ENCODE measurements at regions not wholly inside any gene's neighbourhood (a gene's known extent, or its start where the extent isn't known, plus 50 kb on each side); places are given as distances from the start of the nearest gene placed in this dataset.
"Not testable (repeated sequence)": the region's sequence is repeated elsewhere in the genome, so short reads cannot be mapped to it uniquely, and the experiment has no call there.

DNA sequence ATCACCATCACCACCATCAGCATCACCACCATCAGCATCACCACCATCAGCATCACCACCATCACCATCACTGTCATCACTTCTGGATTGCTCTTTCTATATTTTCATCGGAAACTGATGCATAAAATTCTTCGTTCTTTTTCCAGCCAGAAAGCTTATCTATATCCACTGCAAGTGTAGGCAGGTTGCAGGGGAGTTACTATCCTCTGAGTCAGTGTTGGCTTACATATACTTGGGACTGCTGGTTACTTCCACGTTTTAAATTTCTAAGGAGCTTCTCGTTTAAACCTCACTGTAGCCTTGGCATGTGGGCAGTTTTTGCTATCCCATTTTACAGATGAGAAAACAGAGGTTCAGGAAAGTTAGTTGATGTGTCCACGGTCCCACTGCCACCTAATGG is 66.1 kb downstream of the FOXL3 start:
- intact Hi-C loops (cut with micrococcal nuclease), result no loop called here

DNA sequence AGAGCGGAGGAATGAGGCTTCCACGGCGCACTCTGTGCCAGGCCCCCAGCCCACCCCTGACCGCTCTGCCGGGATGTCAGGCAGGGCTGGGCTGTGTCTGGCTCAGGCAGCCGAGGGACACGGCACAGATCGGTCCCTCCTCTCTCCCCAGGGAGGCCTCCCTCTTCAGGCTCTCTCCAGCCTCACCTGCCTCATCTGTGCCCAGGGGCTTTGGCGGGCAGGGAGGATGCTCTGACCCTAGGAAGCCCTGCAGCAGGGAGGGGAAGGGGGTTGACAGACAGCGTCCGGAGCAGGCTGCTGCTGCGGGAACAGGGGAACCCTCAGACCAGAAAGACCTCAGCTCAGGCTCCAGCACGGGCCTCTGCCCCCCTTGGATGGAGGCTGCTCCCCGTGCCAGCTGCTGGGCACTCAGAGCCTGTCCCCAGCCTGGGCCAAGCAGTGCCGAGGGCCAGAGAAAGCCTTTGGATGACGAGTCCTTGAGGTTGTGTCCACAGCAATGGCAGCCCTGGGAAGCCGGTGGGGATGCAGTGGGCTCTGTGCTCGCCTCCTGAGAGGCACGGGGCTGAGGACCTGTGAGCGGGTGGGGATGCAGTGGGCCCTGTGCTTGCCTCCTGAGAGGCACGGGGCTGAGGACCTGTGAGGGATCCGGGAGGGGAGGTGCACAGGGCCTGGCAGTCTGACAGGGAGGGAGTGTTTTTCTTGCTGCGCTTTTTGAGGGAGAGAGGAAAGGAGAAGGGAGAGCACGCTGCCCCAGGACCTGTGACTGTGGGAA is 66.9 kb downstream of the FOXL3 start:
- intact Hi-C loops (cut with micrococcal nuclease), result no loop called here

DNA sequence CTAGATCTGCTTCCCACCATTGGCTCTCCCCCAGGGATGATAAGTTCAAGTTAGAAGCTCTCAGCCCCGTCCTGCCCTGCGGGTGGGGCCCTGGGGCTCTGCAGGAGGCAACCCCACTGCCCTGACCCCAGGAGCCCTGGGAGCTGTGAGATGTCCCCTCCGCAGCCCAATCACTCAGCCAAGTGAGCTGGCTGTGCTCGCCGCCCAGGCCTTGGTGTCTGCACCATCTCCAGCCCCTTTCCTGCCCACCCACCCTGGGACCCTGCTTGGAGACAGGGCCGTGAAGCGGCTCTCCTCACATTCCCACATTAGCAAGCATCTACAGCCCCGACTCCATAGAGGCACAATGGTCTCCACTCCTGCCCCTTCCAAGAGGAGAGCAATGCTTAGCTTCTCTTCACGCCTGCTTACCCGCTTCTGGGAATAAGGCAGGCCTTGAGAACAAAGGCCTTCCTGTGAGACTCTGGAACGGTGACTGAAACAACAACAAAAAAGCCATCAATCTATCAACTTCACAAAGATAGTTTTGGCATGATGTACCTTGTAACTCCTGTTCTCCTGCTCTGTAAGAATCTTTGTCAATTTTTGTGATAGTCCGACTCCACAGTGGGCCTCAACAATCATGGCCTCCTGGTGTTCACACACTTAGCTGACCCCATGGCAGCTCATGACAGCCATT is 67.7 kb downstream of the FOXL3 start:
- intact Hi-C loops (cut with micrococcal nuclease), result no loop called here

DNA sequence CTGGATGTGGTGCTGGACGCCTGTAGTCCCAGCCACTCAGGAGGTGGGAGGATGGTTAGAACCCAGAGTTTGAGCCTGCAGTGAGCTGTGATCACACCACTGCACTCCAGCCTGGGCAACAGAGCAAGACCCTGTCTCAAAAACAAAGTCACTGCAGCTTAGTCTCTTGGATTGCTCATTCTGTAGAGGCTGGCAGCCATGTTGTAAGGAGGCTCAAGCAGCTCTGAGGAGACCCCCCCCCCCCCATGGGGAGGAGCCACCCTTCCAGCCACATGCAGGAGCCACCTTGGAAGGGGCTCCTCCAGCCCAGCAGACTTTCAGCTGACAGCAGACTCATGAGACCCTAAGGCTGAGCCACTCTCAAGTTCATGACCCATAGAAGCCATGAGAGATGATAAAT is 68.4 kb downstream of the FOXL3 start:
- intact Hi-C loops (cut with micrococcal nuclease), result no loop called here

DNA sequence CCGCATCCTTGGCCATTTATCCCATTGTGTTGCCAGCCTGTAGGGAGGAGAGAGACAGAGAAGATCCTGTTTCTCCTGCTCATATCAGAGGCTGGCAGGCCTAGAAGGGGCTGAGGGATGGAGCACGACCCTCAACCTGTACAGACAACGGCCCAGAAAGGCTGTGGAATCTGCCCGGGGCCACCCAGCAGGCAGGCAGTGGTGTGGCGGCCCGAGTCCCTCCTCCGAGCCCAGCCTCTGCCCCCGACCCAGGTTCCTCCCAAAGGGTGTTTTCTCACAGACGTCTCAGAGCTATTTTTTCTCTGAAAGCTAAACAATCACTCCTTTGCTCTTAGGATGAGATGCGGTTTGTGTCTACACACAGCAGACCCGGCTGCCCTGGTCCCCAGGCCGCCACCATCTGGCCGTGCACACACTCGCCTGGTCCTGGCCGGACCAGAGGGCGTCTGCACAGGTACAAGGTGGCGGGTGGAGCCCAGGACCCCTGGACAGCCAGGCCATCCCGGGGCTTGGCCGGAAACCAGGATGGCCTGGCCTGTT is 69.3 kb downstream of the FOXL3 start:
- intact Hi-C loops (cut with micrococcal nuclease), result no loop called here

DNA sequence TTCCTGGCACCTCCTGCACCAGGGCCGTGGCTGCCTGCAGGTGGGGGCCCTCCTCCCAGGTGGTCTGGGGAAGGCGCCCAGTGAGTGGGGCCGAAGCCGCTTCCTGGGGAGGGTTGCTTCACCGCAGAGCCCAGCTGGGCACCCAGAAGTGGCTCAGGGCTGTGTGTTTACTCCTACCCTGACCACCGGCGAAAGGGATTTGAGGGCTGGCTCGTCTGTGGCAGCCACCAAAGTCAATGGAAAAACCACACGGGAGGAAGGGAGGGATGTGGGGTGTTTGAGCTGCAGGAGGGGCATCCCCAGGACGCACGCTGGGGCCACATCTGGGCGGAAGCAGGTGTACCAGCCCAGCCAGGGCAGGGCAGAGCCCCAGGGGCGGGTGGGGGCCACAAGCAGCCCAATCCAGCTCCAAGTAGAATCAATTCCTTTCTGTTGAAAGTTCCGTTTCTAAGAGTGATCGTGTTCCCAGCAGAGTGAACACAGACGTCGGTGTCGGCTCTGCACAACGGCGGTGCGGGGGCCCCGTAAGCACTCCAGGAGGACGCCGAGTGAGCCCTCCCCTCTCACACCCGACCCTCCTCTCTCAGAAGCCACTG is 69.9 kb downstream of the FOXL3 start:
- intact Hi-C loops (cut with micrococcal nuclease), result no loop called here

DNA sequence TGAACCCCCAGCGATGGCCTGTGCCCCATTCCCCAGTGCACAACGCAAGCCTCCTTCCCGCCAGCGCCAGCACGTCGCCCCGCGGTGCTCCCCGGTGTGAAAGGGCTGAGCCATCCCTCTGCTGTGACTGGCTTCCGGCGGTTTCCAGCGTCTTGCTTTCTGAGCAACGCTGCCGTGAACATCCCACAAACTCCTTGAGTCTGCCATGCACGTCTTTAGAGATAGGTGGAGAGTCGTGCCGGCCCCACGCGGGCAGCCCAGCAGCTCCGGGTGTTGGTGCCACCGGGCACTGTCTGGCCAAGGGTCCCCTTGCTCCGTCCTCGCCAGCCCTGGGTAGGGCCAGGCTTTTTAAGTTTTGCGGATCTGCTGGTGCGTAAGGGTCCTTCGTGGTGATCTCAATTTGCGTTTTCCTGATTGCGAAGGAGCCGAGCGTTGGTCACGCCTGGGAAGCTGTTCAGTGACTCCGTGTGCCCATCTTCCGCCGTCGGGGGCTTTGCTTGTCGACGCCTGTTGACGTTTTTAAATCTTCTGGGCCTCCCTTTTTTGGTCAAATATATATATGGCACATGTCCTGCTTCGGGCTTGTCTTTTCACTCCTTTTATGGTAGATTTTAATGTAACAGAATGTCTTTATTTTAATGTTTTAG is 70.6 kb downstream of the FOXL3 start:
- intact Hi-C loops (cut with micrococcal nuclease), result no loop called here

DNA sequence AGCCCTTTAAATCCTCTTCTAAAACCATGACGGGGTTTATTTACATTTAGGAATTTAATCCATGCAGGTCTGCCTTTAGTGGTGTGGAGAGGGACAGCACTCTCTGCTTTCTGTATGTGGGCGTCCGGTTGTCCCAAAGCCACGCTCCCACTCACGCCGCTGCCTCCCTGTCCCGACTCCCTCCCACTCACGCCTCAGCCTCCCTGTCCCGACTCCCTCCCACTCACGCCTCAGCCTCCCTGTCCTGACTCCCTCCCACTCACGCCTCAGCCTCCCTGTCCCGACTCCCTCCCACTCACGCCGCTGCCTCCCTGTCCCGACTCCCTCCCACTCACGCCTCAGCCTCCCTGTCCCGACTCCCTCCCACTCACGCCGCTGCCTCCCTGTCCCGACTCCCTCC is 71.2 kb downstream of the FOXL3 start:
- intact Hi-C loops (cut with micrococcal nuclease), result not testable (repeated sequence)

DNA sequence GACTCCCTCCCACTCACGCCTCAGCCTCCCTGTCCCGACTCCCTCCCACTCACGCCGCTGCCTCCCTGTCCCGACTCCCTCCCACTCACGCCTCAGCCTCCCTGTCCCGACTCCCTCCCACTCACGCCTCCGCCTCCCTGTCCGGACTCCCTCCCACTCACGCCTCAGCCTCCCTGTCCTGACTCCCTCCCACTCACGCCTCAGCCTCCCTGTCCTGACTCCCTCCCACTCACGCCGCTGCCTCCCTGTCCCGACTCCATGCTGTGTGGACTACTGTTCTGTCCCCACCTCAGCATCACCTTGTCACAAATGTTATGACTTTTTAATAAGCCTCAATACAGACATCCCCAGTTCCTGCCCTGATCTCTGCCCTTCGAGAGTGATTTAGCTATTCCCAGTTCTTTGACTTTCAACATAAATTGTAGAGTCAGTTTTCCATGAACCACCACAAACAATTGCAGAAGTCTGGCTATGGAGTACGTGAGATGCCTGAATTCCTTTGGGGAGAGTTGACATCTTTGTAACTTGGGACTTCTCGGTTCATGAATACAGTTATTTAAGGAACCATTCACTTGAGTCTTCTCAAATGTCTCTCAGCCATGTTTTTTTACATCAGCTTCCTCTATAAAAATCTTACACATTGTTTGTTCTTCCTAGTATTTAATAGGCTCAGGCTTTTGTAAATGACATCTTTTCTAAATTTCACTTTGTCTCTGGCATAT is 71.9 kb downstream of the FOXL3 start:
- intact Hi-C loops (cut with micrococcal nuclease), result loop anchor here (1.0 kb wide), 1 partner anchor 11 kb away; no protein-coding TSS in a partner anchor

DNA sequence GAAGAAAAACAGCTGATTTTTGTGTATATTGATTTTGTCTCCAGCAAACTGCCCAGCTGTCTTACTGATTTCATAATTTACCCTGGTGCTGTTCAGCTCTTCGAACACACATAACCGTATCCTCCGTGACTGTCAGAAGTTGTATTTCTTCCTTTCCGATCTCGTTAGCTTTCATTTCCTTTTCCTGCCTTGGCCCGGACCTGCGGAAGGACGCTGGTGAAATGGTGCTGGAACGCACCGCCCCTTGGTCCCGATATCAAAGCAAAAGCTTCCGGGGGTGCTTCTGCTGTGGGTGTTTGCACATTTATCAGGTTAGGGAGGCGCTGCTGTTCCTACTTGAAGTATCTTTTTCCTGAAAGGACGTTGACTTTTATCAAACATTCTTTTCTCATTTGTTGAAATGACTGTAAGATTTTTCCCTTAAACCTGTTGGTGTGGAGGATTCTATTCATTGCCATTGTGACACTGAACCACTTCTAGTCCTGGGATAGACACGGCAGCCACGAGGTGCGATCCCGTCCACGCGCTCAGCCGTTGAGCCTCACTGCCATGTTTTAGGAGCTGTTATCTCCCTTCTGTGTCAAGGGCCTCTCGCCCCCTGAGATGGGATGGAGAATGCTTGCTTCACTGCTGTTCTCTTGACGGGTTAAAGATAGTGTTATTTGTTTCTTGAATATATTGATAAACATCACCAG is 72.6 kb downstream of the FOXL3 start:
- intact Hi-C loops (cut with micrococcal nuclease), result loop anchor here (1.0 kb wide), 1 partner anchor 11 kb away; no protein-coding TSS in a partner anchor

DNA sequence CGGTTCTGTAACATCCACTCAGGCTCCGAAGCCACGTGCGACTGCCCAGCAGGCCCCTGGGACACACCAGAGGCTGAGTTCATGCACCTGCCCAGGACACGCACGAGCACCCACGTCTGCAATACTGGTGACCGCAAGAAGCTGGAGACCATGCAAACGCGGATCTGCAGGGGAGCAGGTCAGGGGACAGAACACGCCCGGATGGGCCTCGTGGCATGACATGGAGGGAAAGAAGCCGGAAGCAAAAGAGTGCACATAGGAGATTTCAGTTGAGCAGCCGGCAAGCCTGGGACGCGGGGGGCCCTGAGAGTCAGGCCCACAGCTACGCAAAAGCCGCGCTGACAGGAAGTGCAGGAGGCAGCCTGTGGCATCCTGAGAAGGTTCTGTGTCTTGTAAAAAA is 73.7 kb downstream of the FOXL3 start:
- intact Hi-C loops (cut with micrococcal nuclease), result no loop called here

DNA sequence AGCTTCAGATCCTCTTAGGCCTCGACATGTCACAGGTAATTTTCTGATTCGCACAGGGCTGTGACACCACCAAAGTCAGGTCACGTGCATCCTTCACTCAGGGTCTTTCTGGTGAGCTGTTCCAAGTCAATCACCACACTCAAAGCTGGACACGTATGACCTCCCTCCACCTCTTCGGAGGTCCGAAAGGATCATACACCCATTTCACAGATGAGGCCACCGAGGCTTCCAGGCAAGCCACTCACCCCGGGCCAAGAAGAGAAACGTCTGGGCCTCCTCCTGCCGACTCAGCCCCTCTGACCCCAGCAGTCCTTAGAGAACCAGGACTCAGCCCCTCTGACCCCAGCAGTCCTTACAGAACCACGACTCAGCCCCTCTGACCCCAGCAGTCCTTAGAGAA is 74.6 kb downstream of the FOXL3 start:
- intact Hi-C loops (cut with micrococcal nuclease), result no loop called here

DNA sequence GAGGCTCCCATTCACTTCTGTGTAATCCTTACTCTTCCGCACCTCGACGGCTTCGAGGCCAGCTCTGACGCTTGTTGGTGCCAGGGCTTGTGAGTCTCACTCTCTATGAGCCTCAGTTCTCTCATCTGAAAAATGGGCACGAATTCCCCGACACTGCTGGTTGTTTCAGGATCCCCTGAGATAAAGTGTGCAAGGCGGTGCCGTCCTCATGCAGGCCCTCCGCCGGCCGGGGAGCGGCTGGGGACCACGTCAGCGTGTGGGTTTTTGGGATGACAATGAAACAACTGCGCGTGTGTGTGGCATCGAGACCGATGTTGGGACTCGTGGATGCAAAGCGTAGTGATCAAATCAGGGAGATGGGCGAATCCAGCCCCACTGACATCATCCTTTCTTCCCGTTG is 75.6 kb downstream of the FOXL3 start:
- intact Hi-C loops (cut with micrococcal nuclease), result no loop called here

DNA sequence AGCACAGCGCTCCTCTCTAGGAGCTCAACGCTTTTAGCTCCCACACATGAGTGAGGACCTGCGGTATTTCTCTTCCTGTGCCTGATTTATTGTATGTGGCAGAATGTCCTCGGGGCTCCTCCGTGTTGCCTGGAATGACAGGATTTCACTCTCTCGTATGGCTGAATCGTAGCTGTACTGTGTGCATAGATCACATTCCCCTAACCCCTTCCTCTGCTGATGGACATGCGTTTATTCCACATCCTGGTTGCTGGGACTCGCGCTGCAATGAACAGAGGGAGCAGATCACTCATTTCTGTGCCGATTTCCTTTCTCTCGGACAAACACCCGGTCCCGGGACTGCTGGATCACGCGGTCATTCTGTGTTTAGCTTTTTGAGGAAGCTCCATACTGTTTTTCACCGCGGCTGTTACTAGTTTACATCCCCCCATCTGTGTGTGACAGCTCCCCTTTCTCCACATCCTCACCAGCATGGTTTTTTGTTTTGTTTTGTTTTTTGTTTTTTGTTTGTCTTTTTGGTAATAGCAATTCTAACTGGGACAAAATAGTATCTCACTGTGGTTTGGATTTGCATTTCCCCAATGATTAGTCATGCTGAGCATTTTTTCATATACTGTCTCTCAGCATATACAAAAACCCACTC is 76.3 kb downstream of the FOXL3 start:
- intact Hi-C loops (cut with micrococcal nuclease), result no loop called here

DNA sequence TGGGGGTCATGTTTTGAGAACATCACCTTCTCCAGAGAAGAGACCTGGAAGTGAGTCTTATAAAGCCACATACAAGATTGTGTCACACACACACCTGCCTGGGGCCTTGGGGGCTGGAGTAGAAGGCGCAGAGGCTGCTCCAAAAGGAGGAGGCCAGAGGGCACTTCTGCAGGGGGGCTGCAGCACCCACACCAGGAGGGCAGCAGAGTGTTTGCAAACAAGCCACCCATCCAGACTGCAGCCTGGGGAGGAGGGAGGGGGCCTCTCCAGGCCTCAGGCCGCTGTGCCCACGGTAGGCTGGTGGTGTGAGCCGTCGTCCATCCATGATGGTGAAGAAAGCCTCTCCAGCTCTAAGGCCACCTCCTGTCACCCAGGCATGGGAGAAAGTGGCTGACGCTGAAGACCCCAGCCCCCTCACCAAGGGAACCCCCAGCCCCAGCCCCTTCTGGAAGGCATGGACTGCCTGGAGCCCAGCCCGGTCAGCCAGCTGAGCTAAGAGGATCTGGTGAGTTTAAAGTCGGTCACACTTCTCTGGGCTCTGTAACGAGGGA is 77.5 kb downstream of the FOXL3 start:
- intact Hi-C loops (cut with micrococcal nuclease), result no loop called here

DNA sequence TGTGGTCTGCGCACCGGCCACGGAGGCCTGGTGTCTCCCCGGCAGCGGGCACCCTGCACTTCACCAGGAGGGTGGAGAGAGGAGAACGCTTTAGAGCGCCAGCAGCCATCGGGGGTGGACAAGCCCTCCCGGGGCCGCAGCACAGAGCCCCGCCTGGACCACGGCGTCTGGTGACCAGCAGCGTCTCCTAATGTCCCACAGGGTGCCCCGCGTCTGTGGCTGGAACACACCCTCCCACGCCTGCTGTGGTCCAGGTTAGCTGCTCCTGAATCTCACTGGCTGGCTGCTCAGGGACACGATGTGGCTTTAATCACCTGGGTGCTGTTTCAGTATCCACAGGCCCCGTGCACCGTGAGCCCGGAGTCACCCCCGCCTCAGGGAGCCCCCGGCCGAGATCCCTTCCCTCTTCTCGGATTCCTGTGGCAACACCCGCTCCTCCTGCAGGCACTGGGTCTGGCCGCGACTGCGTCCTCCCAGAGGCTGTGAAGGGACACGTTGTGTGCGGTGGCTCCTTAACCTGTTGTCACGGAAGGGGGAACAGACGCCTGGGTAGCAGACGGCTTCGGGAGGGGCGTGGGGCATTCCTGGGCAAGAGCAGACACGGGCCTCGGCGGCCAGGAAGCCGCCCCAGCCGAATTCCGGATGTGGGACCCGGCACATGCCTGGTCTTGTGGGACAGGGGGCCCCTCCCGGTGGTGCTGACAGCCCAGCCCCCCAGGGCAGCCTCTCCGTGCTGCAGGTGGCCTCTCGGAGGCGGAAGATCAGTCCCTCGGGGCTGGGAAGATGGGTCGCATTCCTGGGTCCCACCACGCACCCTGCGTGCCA is 78.9 kb downstream of the FOXL3 start:
- intact Hi-C loops (cut with micrococcal nuclease), result no loop called here

DNA sequence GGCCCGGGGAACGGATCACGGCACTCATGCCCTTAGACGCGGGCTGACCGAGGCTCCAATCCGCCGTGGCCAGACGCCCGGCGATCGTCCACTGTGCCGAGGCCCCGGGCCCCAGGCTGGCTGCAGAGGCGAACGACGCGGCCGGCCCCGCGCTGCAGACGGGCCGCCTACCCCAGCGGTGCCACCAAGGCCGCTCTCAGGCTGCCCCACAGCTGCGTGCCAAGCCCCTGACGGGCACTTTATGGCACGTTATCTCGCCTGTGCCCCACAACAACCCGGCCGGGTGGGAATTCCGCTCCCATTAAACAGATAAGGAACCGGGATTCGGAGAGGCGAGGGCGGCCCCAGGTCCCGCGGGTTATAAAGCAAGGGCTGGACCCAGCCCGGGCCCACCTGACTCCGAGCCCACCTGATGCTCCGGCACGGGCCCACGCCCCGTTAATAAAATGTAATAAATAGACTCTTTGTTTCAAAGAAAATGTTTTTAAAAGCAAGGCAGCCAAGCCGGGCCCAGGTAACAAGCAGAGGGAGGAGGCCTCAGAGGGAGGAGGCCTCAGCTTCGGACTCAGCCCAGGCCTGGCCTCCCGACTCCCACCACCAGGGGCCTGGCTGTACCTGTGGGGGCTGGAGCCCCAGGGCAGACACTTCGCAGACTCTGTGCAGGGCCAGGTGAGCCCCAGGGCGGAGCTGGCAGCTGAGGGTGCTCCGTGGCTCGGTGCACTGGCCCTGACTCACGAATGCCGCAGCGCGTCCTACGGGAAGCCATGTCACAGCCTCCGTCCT is 79.7 kb downstream of the FOXL3 start:
- intact Hi-C loops (cut with micrococcal nuclease), result no loop called here

DNA sequence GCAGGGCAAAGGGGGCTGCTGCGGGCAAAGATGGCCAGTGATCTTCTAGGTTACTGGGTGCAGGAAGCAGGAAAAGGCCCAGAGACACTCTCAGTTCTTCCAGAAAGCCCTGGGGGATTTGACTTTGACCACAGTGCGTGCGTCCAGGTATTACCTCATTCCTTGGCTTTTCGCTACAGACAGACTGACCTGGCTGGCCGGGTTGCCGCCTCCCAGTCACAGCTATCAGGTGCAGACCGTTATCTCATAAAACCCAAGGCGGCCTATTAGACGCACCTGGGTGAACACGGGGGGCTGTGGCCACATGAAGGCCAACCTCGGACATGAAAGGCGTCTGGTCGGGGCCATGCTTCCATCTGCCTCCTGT is 80.3 kb downstream of the FOXL3 start:
- intact Hi-C loops (cut with micrococcal nuclease), result no loop called here
